ENCODE measurements at regions not wholly inside any gene's neighbourhood (a gene's known extent, or its start where the extent isn't known, plus 50 kb on each side); places are given as distances from the start of the nearest gene placed in this dataset.

DNA sequence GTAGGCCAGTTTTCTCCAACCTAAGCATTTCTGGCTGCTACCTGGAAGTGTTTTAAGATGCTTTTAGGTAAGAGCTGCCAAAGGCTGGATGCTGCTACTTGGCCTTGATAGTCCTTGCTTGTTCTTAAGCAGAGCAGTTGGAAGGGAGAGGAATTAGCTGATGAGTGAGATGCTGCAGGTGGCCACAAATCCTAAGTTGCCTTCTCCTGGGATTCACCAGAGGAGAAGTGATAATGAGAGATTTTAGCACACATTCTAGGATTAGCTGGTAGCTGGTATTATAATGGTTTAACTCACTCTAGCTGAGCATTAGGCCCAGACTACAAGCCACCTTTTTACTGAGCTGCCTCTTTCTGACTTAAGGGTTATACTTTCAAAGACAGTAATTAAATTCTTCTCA, 442.9 kb upstream of the RAG2 start:
- TF ChIP-seq POLR2AphosphoS5 (IDR thresholded peaks at IDR 0.05; ENCODE audit: low read depth) (no peak), GABPA (IDR thresholded peaks at IDR 0.05; ENCODE audit: low read depth) (no peak)
- TF ChIP-seq, protein P1, sequence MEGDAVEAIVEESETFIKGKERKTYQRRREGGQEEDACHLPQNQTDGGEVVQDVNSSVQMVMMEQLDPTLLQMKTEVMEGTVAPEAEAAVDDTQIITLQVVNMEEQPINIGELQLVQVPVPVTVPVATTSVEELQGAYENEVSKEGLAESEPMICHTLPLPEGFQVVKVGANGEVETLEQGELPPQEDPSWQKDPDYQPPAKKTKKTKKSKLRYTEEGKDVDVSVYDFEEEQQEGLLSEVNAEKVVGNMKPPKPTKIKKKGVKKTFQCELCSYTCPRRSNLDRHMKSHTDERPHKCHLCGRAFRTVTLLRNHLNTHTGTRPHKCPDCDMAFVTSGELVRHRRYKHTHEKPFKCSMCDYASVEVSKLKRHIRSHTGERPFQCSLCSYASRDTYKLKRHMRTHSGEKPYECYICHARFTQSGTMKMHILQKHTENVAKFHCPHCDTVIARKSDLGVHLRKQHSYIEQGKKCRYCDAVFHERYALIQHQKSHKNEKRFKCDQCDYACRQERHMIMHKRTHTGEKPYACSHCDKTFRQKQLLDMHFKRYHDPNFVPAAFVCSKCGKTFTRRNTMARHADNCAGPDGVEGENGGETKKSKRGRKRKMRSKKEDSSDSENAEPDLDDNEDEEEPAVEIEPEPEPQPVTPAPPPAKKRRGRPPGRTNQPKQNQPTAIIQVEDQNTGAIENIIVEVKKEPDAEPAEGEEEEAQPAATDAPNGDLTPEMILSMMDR (IDR thresholded peaks at IDR 0.05; ENCODE audit: insufficient read depth, low read length): no peak
- TF ChIP-seq, protein P2, sequence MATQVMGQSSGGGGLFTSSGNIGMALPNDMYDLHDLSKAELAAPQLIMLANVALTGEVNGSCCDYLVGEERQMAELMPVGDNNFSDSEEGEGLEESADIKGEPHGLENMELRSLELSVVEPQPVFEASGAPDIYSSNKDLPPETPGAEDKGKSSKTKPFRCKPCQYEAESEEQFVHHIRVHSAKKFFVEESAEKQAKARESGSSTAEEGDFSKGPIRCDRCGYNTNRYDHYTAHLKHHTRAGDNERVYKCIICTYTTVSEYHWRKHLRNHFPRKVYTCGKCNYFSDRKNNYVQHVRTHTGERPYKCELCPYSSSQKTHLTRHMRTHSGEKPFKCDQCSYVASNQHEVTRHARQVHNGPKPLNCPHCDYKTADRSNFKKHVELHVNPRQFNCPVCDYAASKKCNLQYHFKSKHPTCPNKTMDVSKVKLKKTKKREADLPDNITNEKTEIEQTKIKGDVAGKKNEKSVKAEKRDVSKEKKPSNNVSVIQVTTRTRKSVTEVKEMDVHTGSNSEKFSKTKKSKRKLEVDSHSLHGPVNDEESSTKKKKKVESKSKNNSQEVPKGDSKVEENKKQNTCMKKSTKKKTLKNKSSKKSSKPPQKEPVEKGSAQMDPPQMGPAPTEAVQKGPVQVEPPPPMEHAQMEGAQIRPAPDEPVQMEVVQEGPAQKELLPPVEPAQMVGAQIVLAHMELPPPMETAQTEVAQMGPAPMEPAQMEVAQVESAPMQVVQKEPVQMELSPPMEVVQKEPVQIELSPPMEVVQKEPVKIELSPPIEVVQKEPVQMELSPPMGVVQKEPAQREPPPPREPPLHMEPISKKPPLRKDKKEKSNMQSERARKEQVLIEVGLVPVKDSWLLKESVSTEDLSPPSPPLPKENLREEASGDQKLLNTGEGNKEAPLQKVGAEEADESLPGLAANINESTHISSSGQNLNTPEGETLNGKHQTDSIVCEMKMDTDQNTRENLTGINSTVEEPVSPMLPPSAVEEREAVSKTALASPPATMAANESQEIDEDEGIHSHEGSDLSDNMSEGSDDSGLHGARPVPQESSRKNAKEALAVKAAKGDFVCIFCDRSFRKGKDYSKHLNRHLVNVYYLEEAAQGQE (IDR thresholded peaks at IDR 0.05; ENCODE audit: insufficient replicate concordance, low read depth): no peak

Data from HL-60 (cell line).